NOMO-1 treated with DMSO at 0.1 percent for 48 hours (cell line): ENCODE measurements at regions not wholly inside any gene's neighbourhood (a gene's known extent, or its start where the extent isn't known, plus 50 kb on each side); places are given as distances from the start of the nearest gene placed in this dataset.
A peak's percentile ranks its signal among the peaks of the same experiment; 100 is the strongest.

Experiments used
- DNase-seq: peaks from one replicate; lab custom pipeline; 2025; ENCODE audit not compliant: unreplicated experiment; lab: John Stamatoyannopoulos, UW

- peak; percentile 4 for DNase-seq
Observed at GRCh38 chr2:198315791-198316630, 511.6 kb downstream of the PLCL1 start.

DNA sequence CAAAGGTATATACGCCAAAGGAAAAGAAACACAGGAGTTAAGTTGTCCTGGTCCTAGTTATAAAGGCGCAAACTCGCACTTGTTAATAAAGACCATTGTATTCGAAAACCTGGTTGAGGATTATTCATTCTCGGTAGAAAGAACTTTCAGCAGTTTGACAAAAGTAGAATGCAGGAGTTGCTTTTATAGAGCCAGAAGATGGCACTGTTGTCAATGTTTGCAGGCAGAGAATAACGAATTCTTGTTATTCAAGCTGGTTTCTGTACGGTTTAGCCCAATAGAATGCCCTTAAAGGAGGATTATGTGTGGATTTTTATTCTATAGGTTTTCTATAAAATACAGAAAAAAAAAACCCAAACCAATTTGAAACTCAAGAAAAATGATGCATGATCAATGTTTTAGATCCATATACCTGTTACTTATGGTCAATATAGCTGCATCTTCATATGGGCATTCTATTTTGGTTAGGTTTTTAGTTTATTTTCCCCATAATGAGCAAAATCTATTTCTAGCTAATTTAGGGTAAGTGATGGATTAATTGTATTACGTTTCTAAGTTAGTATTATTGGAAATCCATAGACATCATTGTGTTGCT is 510.3 kb downstream of the PLCL1 start:
- peak; percentile 72 for DNase-seq

GRCh38 chr2:198312596-198313483 is 508.4 kb downstream of the PLCL1 start:
- peak; percentile 8 for DNase-seq

- no peak for DNase-seq
Observed at GRCh38 chr2:198311020-198311419, 506.6 kb downstream of the PLCL1 start.

GRCh38 chr2:198309673-198310280 is 505.4 kb downstream of the PLCL1 start:
- DNase-seq = peak; percentile 56

GRCh38 chr2:198309081-198309480 is 504.7 kb downstream of the PLCL1 start:
- no peak for DNase-seq

- DNase-seq = no peak
Observed at GRCh38 chr2:198308368-198308767, 504.0 kb downstream of the PLCL1 start.

DNA sequence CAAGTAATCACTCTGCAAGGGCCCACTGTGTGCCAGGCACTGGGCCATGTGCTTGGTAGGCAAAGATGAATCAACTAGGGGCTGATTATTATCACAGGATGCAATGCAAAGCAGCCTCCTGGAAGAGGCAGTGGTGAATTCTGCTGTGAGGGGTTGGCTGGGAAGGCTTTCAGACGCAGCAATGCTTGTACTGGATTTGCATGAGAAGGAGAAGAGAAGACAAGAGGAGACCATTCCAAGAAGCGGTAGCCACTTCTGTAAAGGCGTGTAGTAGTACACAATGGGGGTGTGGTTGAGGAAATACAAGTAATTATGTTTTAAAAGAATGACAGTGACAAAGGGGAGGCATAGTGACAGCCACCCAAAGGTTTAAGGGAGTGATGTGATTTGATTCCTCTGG is 502.7 kb downstream of the PLCL1 start:
- no peak for DNase-seq

DNA sequence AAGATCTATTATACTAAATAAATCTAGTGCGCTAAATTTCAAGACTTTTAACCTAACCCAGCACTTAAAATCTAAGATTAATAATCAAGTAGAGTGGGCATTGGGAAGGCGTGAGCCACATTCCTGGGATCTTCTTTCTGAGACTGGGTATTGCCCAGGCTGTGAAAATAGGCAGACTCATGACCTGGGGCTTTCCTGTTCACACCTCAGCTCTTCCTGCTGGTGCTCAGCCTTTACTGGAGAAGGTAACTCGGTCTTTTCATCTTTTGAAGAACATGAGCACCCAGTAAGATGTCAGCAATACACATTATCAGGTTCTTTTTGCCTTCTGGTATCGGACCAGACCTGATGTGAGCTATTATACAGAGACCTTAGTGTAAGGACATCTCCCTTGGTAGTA is 500.5 kb downstream of the PLCL1 start:
- no peak for DNase-seq

- peak; percentile 60 for DNase-seq
Observed at GRCh38 chr2:198297350-198297749, 493.0 kb downstream of the PLCL1 start.

- peak; percentile 51 for DNase-seq
Observed at GRCh38 chr2:198296665-198297308, 492.4 kb downstream of the PLCL1 start.

DNA sequence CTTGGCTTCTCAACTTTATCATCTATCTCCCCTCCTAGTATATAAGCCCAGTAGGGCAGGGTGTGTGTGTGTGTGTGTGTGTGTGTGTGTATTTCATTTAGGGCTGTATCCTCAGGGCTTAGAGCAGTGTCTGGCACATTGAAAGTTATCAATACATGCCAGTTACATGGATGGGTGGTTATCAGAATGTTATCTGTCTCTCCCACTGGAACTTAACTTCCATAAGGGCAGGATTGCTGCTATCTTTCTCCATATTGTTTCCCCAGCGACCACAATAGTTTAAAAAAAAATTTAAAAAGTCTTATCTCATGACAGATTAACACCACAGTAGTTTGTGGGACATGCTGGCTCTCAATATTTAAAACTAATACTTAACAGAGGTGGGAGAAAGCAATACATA is 488.9 kb downstream of the PLCL1 start:
- no peak for DNase-seq

GRCh38 chr2:198289811-198290210 is 485.4 kb downstream of the PLCL1 start:
- DNase-seq = no peak

GRCh38 chr2:198287706-198288105 is 483.3 kb downstream of the PLCL1 start:
- DNase-seq = no peak

DNA sequence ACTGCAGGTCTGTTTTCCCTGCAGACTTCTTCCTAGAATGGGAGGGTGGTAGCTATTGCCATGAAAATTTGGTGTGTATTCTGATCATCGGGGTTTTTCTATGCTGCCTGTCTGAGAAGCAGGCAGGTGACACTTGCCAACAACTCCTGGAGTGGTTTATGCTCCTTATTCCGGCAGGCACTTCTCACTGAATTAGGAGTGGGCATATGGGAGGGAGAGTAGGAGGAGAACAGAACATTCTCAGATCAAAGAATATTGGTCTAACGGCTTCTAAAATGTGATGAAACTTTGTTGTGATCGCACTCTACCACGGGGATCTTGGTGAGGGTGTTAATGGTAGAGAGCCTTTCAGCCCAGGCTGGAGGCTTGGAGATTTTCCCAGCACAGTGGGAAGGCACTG is 480.8 kb downstream of the PLCL1 start:
- DNase-seq = no peak

DNA sequence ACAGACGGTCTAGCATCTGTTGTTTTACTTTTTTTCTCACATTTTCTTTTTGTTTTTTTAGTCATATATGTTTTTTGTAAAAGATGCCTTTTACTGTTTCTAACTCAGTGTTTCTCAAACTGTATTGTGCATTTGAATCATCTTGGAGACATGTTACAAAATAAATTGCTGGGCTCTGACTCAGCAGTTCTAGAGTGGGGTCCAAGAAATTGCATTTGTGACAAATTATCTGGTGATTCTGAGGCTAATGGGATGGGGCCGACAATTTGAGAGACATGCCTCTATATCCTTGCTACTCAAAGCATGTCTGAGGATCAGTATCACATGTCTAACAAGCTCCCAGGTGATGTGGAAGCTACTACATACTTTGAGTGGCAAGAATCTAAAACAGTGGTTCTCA is 478.8 kb downstream of the PLCL1 start:
- no peak for DNase-seq

- DNase-seq = no peak
Observed at GRCh38 chr2:198282061-198282460, 477.7 kb downstream of the PLCL1 start.

DNA sequence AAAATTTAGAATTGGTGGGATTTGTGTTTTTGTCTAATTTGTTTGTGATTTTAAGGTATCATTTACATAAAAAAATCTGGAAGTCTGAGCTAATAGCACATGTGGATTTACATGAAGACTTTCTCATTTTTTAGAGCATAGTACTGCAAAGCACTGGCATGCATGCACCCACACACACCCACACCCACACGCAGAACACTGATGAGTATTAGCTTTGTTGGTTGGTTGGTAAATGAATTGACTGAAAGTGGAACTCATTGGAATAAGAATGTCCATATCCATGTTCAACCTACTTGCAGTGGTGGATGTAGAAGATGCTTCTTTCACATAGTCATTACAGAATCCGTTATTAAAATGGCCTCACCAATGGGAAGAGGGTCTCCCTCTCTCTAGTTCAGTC is 475.8 kb downstream of the PLCL1 start:
- DNase-seq = no peak

- DNase-seq = no peak
Observed at GRCh38 chr2:198279026-198279425, 474.6 kb downstream of the PLCL1 start.

- DNase-seq = no peak
Observed at GRCh38 chr2:198277181-198277580, 472.8 kb downstream of the PLCL1 start.

GRCh38 chr2:198273660-198274059 is 469.3 kb downstream of the PLCL1 start:
- no peak for DNase-seq
